DMS114 treated with DMSO at 0.1 percent for 48 hours (cell line): ENCODE measurements at regions not wholly inside any gene's neighbourhood (a gene's known extent, or its start where the extent isn't known, plus 50 kb on each side); places are given as distances from the start of the nearest gene placed in this dataset.

Source experiments
- DNase-seq: peaks from one replicate; lab custom pipeline; 2025; ENCODE audit not compliant: unreplicated experiment; lab: John Stamatoyannopoulos, UW

DNA sequence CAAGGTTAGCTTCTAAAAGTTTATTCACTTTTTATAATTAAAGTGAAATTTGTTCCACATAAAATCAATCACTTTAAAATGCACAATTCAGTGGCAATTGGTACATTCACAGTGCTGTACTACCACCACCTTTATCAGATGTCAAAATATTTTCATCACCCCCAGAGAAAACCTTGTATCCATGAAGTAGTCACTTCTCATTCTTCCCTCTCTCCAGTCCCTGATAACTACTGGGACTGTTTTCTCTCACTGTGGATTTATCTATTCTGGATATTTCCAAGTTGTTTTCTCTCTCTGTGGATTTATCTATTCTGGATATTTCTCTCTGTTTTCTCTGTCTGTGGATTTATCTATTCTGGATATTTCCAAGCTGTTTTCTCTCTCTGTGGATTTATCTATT lies 435.4 kb upstream of the CNTNAP2 start:
- no peak for DNase-seq

DNA sequence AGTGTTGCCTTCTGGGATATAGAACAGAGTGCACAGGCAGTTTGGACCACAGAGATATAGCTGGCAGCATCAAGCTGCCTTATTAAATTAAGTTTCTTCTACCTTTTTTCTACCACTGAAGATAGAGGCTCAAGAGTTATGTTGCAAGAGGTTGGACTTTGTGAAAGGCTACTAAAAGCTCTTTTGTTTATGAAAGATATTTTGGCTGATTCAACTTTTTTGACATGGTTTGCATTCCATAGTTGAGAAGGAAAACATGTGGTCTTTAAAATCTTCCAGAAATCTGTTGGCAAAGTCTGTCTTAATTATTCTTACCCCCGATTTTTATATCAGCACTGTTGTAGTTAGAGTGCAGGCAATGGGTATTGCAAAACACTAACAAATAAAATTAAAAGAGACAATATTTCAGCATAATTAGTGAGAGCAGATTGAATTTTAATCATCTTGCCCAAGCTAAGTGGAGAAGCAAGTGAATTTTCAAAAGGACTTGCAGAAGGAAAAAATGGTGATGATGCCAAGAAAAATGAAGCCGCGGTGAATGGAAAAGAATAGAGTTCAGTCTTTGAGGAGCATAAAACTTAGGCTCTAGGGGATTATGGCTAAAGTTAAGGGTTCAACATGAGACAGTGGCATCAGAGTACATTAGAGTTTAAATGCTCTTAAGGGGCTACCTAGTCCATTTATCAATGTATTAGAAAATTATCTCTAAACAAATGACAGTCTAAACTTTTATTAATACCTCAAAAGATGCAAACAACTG lies 450.9 kb upstream of the CNTNAP2 start:
- no peak for DNase-seq

DNA sequence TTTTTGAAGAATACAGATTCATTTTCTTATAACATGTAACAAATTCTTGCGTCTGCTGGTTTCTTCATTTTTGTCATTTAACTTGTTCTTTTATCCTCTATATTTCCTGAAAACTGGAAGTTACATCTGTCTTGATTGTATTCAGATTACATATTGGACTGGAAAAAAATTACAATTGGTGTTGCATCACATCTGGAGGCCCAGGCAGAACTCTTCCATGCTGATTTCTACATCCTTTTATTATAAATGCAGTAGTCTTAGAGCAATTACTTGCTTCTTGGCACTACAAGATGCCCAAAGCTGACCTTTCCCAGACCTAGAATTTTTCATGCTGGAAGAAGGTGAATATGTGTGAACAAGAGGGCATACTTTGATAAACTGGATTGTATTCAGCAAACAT lies 460.9 kb upstream of the CNTNAP2 start:
- no peak for DNase-seq

DNA sequence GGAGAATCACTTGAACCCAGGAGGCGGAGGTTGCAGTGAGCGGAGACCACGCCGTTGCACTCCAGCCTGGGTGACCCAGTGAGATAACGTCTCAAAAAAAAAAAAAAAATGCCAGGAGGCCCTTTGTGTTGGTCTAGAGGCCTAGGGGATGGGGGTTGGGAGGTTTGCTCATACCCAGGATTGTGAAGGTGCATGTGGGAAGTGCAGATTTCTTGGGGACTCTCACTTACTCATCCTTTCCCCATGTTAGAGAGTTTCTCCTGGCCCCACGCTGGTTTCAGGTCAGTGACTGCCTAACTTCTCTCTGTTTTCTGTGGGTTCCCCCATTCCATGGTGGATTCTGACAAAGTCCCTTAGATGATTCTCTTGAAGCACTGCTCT lies 471.5 kb upstream of the CNTNAP2 start:
- no peak for DNase-seq

DNA sequence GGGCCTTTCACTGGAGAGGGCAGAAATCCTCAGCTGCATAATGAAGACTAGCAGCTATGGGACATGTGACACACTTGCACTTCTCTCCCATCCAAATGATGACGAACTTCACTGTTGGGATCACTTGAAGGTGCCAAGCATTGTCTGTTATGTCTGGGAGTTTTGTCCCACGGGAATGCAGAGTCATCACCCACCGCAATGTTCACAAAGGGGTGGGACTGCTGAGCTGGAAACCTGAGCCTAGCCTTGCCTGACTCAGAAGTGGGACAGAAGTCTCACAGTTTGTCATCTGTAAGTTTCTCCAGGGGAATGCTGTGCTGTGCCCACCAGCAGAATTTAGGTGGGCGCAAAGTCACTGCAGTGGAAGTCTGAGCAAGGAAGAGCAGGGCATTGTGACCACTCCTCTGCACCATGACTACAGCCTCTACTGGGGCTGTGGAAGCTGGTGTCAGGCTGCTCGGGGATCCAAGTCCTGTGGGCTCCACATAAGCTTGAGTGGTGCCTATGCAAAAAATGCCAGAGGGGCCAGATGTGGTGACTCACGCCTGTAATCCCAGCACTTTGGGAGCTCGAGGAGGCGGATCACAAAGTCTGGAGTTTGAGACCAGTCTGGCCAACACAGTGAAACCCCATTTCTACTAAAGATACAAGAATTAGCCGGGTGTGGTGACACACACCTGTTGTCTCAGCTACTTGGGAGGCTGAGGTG lies 472.0 kb upstream of the CNTNAP2 start:
- no peak for DNase-seq

DNA sequence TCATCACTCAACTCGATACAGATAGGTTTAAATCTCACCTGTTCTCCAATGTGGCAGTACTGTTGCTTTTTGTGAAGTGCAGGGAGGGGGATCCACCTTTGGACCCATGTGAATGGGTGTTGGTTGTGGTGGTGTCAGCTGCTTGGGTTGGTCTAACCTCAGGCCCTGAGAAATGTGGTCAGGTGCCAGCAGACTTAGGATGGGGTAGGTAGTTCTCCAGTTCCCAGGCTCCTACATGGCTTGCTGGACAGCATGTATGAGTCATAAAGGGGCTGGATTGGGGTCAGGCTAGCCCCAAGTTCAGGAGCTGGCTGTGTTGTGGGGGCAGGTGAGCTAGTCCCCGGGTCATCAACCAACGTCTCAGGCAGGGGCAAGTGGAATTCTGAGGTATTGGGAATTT lies 472.6 kb upstream of the CNTNAP2 start:
- no peak for DNase-seq

DNA sequence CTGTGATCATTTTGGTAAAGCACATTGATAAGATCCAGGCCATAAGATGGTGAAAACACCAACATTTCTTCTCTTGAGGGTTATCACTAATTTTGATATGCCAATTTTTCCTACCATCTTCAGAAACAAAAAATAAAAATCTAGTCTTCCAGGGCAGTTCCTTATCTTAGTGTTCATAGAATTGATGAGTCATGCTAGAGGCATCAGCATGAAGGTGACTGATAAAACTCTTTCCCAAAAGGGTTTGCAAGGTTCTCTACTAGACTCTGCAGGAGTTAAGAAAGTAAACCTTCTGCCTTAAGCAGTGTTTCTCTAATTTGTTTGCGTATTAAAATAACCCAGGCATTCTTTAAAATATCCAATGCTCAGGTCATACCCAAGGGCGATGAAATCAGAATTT lies 483.1 kb upstream of the CNTNAP2 start:
- DNase-seq = no peak

DNA sequence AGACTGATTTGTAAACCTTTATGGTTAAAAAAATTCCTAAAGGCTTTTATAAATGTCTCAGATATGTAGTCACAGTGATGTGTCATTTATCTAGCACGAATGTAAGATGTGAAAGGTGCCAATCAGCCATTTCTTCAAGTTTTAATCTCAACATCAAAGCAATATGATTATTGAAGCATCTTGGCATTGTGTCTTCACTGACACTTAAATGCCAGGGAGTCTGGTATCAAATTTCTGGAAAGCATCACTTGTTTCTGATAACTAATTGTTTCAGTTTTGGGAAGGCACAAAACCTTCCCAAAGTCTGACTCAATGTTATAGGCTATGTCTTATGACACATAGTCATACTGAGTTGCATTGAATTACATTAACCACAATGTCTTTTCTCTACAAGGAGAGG lies 492.0 kb upstream of the CNTNAP2 start:
- DNase-seq = no peak

DNA sequence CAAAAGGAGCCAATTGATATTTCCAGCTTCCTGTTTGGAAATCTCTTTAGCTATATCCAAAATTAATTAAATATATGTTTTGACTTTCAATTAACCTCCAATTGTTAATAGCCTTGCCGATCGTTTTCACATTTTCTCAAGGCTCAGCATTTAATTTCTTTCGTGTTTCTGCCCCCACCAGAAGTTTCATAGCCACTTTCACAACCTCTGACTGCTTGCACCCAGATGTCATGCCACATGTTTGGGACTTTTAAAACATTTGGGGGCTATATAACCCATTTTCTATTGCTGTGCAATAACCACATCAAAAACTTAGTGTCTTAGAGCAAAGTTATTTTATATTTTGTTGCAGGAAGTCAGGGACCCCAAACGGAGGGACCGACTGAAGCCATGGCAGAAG lies 510.6 kb upstream of the CNTNAP2 start:
- no peak for DNase-seq

DNA sequence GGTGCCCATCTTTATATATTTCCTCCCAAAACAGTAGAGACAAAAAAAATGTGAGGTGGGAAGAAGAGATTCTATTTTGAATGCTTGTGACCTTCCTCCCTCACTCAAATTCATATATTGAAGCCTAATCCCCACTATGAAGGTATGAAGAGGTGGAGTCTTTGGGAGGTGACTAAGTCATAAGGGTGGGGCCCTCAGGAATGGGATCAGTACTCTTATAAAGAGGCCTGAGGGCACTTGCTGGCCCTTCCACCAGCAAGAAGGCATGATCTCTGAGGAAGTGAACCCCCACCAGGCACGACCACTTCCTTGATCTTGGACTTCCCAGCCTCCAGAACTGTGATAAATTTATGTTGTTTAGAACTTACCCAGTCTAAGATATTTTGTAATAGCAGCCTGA lies 517.2 kb upstream of the CNTNAP2 start:
- DNase-seq = no peak

DNA sequence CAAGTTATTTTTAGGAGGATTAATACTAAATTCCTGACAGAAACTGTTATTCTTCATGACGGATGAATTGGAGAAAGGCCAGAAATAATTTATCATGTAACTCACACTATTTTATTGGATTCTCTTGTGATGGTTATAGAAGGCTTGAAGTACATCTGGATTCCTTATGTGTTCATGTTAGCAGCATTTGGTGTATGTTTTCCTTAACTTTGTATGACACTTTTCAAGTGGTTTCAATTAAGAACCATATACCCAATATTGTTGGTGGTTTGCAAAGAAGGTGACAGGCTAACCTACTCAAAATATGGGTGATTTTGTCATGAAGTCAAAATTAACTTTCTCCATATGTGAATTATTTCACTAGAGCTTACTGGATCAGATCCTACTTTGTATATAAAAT lies 532.2 kb upstream of the CNTNAP2 start:
- no peak for DNase-seq

DNA sequence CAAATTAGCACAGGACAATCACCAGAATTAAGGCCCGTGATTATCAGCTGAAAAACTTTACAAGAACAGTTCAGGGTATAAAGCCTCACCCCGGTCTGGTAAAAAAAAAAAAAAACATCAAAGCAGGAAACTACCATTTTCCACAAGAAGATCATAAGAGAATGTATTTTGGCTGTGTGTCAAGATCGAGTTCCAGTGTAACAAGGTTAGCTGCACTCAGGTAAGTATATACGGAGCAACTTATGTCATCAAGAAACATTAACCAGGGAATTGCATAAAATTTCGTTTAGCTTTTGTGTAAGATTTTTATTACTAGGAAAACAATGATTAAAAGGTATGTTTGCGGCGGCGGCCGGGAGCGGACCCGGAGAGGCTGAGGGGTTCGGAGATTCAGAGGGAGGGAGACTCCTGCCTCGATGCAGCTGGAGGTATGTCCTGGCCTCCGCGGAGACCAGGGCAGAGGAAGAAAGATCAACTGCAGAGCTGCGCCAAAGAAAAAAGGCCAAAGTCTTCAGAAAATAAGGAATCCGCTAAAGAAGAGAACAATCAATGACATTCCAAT lies 533.8 kb upstream of the CNTNAP2 start:
- DNase-seq = no peak

DNA sequence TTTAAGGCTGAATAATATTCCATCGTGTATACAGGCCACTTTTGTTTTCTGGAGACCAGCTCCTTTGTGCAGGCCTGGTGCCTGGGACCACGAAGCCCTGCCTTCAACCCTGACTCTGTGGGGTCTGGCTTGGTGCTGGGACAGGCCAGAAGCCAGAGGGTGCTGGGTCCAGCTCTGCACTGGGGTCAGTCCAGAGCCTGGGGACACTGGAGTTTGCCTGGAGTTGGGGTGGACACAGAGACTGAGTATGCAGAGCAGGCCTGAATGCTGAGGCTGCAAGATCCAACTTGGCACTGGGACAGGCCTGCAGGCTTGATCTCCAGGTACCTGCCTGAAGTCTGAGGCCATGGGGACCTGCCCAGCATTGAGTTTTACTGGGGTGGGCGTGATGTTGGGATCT lies 558.8 kb upstream of the CNTNAP2 start:
- no peak for DNase-seq

DNA sequence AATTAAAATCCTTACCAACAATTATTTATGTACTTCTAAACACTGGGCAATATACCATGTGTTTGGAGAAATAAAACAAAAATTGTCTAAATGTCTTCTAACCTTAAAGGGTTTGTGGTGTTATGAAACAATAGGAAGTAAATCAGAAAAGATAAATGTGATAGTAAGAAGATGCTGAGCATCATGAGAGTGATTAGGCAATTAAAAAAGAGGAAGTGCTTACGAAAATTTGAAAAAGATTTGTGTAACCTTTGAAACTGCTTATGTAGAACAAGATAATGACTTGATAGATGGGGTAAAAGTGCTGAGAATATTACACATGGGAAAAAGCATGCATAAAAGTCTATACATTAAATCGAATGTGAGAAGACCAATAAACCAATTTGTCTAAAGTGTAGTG lies 573.4 kb upstream of the CNTNAP2 start:
- DNase-seq = no peak

DNA sequence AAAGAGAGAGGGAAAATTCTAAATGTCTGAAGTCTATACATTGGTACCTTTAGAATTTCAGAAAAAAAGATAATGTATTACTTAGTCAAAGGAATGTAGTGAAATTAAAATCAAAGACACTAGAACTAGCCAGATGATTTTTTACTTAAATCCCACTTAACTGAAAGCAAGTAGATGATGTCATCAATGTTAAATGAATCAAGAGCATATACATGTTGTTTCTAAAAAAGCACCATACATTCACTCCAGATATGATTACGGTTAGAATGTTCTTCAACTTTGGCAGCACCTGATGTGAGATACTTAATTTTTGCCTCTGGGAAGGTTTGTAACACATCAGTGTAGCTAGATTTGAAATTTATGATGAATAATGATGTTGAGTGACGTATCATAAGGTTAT lies 576.7 kb upstream of the CNTNAP2 start:
- no peak for DNase-seq

DNA sequence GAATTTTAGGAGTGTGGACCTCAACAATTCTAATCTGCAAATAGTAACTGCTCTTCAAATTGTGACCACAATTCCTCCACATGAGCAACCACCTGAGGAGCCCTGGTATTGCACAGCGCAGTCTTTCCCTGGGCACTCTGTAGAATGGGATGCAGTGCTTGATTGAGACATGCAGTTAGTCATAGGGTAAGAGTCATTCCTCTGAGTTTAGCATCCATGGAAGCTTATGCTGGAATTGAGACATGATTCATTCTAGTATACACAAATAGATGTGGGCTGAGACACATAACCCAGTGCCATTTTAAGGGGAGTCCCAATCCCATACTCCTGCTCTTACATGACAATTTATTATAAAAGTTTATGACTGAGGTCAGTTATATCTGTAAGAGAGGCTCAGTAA lies 582.3 kb upstream of the CNTNAP2 start:
- DNase-seq = no peak

DNA sequence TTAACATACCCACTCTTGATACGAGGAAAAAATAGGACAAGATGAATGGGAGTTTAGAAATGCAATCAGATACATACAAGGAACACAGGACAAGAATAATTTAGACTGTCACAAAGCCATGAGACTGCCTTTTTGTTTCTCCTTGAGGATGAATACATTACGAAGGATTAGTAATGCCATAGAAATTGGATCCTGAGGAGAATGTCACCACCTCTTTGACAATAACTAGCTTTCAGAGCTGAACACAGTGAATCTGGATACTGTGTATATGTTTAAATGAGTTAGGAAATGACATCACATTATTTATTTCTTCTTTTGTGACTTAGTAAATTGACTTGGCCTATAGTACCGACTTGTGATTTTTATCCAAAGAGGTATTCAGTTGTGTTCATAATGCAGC lies 596.3 kb upstream of the CNTNAP2 start:
- no peak for DNase-seq

DNA sequence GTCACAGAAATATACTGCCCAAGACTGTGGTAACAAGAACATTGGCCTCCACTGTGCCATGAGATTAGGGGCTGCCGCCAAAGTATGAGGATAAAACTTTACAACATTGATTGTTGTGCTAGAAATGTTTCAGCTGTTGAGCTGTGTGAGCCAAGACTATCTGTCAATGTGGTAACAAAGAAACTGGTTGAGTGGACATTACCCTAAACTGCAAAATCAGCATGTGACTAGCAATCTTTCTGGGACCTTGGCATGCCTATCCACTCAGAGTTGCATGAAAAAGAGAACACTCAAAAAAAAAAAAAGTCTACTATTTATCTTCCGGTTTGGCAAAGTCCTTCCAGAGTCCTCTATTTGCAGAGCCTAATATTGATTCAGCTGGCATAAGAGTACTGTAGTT lies 605.6 kb upstream of the CNTNAP2 start:
- no peak for DNase-seq

DNA sequence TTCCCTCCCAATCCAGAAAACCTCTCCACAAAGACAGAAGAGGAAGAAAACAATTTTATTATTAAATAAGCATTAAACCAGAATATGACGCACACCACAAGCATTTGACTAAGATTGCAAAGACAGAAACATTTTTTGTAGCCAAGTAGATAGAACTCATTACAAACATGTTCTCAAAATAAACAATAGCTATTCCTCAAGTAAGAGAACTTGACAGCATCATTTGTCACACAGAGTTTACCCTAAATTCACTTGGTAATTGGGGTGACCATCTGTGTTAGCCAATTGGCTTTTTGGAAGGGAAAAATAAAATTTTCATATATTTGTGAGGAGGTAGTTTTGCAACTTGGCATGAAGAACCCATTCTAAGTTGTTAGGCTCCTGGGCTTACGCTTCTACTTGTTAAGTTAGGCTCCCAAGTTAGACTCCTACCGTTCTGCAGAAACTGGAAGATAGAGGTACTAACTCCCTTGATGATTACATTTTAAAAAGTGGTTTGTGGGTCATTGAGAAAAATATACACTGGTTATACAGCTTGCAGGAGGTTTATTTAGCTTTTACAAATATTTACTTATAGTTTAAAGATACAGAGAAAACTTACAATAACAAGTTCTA lies 618.6 kb upstream of the CNTNAP2 start:
- DNase-seq = no peak

DNA sequence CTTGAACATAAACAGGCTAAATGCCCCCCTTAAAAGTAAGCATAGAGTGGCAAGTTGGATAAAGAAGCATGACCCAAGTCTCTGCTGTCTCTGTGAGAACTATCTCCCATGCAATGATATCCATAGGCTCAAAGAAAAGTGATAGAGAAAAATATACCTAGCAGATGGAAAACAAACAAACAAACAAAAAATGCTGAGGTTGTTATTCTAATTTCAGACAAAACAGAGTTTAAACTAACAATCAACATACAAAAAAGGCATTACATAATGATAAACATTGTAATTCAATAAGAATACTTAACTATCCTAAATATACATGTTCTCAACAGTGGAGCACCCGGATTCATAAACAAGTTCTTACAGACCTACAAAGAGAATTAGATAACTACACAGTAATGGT lies 626.2 kb upstream of the CNTNAP2 start:
- DNase-seq = no peak

DNA sequence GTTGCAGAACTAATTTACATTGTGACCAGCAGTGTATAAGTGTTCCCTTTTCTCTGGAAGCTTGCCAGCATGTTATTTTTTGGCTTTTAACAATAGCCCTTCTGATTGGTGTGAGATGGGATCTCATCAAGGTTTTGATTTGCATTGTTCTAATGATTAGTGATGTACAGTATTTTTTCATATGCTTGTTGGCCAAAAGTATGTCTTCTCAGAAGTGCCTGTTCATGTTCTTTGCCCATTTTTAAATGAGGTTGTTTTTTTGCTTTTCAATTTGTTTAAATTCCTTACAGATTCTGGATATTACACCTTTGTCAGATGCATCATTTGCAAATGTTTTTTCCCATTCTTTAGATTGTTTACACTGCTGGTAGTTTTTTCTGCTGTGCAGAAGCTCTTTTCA lies 627.0 kb upstream of the CNTNAP2 start:
- DNase-seq = no peak

DNA sequence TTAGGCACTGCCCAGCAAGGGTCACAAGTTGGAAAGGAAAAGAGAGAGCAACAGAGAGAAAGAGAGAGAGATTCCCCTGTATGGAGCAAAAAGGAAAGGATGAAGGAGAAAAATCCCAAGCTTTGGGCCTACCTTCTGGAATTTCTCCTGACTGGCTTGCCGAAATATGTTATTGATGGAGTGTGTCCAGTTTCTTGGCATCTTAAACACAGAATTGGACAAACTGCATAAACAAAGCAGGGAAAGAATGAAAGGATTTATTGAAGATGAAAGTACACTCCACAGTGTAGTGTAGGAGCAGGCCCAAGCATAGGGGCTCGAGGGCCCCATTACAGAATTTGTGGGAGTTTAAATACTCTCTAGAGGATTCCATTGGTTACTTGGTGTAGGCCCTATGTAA lies 627.8 kb upstream of the CNTNAP2 start:
- DNase-seq = no peak
